GF-D8 (cell line): ENCODE measurements at regions not wholly inside any gene's neighbourhood (a gene's known extent, or its start where the extent isn't known, plus 50 kb on each side); places are given as distances from the start of the nearest gene placed in this dataset.
"Not testable (repeated sequence)": the region's sequence is repeated elsewhere in the genome, so short reads cannot be mapped to it uniquely, and the experiment has no call there.

Experiments used
- DNase-seq: peaks from one replicate; lab custom pipeline; 2025; lab: John Stamatoyannopoulos, UW

DNA sequence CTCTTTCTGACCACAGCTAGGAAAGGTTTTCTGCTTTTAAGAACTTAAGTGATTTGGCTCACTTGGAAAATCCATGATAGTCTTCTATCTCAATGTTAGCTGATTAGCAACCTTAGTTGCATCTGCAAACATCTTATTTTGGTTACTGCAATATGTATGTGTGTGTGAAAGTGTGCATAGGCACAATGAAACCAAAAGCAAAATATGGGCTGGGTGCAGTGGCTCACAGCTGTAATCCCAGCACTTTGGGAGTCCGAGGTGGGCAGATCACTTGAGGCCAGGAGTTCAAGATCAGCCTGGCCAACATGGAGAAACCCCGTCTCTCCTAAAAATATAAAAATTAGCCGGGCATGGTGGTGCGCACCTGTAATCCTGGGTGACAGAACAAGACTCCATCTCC is 246.9 kb upstream of the NCAM1 start:
- DNase-seq: not testable (repeated sequence)

DNA sequence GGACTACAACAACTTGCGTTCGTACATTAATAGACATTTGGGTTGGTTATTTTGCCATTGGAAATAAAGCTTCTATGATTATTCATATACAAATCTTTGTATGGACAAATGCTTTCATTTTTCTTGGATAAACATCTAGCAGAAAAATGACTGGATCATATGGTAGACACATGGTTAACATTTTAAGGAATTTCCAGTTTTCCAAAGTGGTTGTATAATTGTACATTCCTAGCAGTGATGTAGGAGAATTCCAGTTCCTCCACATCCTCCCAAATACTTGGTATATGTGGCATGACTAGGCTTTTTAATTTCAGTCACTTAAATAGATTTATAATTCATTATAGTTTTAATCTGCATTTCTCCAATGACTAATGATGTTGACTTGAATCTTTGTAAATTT is 246.2 kb upstream of the NCAM1 start:
- no peak for DNase-seq

DNA sequence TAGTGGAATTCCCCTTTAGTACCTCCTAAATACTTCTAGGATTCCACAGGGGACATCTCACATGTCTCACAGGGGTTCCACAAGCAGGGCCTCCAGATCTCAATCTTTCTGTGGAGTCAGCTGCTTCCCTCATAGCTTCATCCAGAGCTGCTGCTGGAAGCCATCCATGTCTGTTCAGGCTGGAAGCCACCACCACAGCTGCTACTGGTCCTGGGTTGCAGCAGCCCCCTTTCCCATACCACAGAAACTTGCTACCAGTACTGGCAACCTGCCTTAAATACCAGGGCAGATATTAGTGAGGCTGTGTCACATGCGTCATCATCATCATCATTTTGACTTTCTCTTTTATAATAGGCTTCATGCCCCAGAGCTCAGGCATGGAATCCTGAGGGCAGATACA is 242.7 kb upstream of the NCAM1 start:
- DNase-seq: no peak

DNA sequence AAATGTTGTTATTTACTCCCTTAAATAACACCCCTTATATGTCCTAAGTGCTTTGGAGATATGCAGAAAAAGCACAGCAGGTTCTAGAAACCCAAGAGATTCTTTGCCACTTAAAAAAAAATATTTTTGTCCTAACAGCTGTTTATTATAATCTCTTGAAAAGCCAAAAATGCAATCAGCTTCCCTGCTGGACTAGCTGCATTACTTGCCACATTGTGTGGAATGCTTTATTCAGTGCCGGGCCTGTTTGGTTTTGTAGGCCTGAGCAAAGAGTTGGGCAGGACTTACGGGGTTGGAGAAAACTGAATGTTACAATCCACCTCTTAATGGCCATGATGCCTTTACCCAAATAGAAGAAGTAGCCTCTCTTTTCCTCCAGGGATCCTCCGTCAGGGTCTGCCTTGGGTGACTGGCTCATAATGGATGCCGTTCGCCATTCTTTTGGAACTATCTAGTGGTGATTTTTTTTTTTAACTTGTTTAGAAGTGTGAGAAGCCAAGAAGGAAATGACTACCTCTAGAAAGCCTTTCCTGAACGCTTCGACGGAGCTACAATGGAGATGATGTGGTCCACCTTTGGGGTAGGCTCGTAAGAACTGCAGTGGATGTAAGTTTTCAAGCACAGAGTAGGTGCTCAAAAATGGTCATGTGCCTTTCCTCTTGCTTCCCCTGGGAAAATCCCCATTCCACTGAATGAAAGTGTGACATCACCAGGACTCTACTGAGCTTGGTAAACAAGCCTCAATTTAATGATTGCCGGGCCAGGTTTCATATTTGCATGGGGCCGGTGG is 241.3 kb upstream of the NCAM1 start:
- DNase-seq: no peak

DNA sequence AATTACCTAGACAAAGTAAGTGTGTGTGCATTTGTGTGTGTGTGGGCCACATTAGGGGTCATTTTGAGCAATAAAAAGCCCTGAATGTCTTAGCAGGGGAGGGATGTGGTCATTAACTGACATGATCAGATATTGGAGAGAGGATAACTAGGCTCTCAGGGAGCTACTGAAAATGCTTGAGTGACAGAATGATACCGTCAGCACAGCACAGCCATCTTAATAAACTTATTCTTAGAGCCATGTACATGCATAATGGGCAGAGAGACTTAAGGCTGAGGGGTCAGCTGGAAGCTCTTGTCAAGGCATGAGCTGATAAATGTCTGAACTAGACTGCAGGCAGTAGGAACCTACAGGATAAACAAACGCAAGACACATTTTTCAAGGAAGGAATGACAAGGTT is 239.1 kb upstream of the NCAM1 start:
- DNase-seq: no peak

DNA sequence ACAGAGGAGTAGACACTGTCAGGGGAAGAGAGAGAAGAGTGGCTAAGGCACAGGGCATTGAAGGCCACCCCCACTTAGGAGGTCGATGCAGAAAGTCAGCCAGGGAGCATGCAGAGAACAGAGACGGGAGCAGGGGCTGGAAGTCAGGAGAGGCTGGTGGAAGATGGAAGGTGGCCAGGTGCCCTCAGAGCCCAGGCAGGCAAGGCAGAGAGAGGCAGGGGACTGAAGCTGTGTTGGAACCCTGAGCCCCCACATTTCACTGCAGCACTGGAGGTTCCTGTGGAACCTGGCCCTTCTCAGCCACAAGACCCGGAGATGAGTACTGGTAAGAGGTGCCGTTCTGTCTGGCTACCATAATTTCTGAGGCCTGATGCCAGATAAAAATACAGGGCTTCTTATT is 238.3 kb upstream of the NCAM1 start:
- DNase-seq: no peak

DNA sequence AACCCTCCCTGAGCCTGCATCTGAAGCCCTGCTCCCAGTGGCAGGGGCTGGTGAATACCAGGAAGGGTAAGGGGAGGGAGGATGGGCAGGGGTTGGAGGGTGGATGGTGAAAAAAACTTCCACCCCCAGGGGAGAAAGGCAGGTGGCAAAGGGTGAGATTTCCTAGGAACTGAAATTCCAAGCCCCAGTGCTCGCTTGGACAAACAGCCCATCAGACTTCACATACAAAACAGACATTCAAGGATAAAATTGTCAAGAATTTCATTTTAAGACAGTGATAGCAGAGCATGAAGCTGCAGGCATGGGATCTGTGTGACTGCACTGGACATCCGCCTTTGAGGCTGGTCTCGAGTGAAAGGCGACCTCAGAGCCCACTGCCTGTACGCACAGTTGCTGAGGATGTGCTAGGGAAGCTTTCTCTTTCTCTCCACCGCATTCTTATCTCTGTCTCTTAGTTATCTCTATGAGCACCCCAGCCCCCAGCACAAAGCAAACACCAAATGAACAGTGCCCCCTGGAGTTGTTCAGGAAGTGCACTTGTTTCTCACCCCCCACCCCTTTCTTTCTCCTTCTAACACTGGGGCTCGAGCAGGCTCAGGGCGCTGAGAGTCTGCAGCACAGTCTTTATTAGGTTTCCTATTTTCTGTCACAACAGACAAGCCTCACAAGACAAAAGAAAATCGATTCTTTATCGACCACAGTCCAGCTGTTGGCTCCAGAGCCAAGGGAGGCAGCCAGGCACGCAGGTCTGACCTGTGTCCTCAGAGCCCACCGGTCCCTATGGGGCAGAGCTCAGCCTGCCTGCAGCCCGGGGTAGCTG is 237.3 kb upstream of the NCAM1 start:
- no peak for DNase-seq

DNA sequence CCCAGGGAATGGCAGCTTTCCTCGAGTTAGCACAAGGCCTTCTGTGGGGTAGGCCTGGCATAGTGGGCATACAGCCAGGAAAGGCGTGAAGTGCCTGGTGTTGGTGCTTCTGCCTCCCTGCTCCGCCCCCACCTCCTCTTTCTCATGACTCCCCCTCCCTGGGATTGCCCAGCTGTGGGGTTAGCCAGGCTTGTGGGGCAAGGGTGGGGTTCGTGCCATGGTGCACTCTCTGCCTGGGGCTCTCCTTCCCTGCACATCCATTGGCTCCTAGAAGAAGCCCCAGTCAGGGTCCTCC is 236.8 kb upstream of the NCAM1 start:
- DNase-seq: no peak

DNA sequence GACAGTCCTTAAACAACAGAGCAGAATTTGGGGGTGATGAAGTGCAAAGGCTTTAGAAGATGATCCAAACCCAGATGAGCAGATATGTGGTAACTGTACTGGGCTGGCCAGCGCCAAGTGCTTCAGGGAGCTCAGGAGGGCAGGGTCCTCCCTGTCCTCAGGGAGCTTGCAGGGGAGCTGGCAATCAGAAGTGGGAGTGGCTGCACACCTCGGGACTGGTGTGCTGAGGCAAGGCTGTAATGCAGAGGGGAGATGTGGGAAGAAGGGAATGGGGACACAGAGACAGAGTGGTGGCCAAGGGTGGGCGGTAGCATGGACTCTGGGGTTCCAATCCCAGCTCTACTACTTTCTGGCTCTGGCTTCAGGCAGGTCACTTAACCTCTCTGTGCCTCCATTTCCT is 235.6 kb upstream of the NCAM1 start:
- no peak for DNase-seq

DNA sequence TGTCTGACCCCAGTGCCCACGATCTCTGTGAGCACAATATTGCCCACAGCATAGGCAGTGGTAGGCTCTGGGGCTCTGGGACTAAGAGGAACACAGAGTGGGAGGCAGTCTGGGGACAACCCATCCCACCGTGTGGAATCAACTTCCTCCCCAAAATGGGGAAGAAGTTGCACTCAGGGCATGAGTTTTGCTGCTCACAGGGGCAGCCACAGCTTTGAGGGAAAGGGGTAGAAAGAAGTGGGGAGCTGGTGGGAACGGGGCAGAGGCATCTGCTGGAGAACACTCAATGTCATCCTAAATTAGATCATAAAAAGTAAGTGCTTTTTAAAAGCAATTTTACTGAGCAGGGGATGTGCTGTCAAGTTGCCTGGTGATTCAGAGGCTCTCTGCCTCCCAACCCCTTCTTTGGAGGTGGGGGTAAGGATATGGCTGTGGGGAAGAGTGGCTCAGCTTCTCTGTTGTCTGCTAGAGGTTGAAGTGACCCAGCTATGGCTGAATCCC is 233.8 kb upstream of the NCAM1 start:
- DNase-seq: no peak

DNA sequence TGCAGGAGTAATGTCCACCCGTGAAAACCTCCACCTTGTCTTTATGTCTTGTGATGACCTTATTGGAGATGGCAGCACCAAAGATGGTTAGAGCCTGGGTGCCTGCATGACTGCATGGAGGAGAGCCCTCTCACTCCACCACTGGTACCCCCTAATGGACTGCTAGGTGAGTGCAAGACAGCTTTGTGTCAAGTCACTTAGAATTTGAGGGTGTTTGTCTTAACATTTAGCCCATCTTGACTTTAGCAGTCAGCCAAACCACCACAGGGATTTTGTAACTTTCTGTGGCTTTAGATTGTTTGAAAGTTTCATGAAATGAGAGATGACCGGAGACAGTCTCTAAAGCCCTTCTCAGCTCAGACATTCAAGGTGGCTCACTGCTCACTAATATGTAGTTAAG is 232.9 kb upstream of the NCAM1 start:
- DNase-seq: no peak

DNA sequence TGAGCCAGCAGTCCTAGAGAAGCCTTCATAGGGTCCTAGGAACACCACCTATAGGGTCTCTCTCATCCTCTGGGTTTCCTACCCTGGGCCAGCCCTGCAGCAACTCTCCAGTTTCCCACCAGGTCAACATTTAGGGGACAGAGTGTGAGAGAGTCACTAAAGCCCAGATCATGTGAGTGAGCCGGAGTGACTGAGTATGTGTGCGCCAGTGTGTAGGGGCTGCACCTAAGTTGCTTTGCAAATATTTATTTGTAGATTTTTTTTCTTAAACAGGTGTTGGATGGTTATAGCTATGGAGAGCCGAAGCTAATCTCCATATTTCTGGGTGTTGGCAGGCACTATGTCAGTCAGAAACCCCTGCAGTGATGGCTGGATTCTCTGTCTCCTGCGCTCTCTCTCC is 232.5 kb upstream of the NCAM1 start:
- DNase-seq: no peak

DNA sequence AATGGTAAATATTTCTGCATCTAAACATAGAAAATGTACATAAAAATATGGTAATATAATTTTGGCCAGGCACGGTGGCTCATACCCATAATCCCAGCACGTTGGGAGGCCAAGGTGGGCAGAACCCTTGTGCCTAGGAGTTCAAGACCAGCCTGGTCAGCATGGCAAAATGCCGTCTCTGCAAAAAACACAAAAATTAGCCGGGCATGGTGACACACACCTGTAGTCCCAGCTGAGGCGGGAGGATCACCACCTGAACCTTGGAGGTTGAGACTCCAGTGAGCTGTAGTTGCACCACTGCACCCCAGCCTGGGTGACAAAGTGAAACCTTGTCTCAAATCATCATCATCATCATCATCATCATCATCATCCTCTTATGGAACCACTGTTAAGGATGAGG is 230.6 kb upstream of the NCAM1 start:
- no peak for DNase-seq

DNA sequence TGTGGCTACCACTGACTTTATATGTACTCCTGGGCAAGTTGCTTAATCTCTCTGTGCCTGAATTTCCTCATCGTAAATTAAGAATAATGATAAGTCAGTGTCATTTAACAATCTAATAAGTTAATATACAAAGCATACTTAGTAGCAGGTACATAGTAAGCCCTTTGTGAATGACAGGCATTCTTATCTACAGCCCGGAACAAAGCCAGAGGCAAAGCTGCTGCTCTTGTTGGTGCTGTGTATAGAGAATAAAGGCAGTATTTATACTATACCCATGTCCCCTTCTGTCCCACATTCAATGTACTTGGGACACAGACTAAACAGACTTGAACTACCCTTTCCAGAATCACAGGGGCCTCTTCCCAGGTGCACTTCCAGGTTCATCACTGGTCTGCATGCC is 229.7 kb upstream of the NCAM1 start:
- no peak for DNase-seq

DNA sequence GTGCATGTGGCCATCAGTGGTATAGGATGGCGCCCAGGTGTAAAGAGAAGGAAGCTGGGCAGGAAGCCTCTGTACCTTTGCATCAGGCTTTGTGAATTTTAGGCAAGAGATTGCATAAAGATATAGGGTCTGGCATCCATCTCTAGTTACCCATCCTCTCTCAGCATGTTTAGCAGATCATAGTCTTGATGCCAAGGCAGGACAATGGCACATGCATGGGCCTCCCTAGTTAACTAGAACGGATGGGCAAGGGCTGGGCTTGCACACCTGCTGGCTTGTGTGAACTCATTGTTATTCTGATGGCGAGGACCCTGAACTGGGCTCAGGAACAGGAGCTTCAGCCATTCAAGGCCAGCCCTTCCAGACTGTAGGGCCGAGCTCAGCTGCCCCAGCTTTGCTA is 229.2 kb upstream of the NCAM1 start:
- no peak for DNase-seq

DNA sequence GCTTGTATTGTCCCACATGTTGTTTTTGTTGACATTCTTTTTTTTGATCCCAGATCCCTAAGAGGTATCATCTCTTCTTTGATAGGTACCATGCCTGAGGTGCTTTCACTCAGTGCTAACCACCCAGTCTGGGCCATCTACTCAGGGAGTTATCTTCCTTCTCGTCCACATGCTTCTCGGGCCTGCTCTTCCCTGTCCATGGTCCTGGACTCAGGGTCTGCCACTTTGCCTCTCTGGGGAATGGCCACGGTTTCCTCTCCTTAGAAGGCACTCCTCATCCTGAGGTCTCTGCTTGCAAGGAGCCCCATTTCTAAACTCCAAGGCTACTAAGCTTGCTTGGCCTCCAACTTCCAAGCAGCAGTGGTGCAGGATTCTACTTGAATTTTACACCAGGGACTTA is 227.0 kb upstream of the NCAM1 start:
- no peak for DNase-seq

DNA sequence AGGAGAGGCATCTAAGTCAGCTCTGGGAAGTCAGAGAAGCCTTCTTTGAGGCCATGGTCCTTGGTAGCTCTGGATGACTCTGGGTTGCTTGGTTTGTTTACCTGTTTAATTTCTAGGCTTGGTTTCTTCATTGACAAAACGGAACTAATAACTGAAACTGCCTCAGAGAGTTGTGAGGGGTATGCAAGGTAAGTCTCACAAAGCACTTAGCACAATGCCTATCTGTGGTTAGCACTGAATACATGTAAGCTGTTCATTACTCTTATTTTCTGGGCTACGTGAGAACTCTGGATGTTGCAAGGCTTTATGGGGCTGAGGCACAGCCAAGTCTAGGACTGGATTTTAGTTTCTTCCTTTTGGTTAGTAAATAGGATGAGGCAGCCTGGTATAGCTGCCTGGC is 225.8 kb upstream of the NCAM1 start:
- no peak for DNase-seq

DNA sequence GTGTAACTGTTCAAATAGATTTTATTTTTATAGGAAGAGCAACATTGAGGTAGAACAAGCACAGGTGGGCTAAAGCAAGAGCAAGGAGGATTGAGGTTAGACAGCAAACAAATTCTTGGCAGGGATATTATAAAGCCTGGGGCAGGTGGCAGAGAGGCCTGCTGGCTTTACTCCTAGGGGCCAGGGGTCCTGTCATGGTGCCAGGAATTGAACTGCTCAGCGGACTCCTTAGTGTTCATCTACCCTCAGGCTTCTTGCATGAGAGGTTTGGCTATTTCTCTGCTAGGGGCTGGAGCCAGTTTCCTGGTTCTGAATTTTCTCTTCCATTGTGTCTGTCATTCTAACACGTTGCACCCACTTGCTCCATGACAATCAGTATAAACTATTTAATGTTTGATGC is 217.2 kb upstream of the NCAM1 start:
- no peak for DNase-seq

DNA sequence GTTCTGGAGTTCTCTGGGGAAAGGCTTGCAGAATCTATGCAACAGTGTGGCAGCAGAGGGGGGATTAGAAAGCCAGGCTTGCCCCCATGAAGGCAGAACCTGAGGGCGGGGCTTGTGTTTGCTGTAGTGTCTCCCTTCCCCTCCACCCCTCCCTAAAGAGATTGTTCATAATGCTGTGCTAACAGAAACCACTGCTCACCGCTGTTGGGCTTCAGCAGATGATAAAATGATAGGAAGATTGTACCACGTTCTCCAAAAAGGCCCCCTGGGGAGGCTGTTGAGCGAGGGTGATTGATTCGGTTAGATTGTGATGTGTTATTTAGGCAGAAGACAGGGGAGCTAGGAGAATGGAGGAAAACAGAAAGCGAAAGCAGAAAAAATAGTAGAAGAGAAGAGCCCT is 215.2 kb upstream of the NCAM1 start:
- no peak for DNase-seq

DNA sequence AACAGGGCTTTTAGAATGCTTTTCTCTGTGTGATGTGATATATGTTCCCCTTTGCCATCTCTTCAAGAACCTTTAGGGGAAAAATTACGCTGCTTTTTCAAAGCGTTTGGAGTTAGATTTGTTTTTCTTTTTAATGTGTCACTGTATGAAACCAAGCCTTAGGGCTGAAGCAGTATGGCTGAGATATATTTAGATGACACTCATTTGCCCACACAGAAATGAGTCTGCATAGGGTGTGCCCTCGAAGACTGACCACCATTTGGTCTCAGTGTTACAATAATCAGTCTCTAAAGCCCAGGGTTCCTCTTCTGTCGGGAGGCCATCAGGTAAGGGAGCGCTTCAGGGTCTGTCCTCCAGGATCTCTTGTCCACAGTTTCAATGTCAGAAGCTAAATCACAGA is 213.0 kb upstream of the NCAM1 start:
- DNase-seq: no peak

DNA sequence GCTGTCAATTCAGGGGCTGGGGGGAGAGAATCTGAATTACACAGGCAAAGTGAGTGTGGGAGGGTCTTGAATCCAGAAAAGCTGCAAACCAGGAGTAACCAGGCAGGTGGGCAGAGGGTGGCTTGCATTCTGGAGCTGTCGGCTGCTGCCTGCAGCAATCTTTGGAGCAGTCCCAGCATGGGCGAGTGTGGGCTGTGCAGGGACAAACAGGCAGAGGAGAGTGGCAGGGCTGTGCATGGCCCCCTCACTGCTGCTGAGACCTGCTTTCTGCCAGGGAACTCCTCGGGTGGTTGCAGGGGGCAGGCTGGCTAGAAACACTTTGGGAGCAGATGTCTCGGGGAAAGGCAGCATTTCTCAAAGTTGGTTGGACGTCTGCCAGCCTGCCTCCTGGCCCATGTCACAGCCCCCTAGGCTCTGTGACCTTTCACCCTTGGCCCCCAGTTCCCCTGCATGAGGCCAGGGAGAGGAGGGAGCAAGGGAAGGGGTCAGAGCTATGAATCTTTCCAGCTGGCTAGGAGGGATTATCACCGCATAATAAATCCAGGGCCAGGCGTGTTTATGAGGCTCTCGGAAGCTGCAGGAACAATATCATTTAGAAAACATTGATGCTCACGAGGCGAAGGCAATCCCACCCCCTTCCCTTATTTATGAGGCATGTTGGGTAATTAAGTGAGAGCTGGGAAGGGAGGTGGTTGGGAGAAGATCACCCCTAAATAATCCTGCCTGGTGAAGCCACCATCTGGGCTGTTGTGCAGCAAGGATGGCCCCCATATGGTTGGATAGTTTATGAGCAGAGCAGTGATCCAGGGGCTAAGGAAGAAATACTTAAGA is 212.3 kb upstream of the NCAM1 start:
- DNase-seq: no peak

DNA sequence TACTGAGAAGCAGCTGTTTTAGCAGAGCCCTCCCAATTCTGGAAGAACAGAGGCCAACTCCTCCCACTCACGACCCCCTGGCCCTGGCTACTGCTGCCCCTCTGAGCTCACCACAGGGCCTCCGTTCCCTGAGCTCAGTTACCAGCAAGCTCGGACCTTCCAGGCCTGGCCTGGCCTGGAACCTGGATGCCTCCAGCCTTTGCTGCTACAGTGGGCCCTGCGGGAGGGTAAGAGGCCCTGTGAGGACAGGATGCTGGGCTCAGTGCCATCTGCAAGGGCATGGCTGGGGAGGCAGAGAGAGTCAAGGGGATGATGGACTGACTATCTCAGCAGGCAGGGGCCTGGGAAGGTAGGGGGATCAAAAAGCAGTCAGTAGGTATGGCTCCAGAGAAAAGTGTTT is 209.9 kb upstream of the NCAM1 start:
- DNase-seq: no peak

DNA sequence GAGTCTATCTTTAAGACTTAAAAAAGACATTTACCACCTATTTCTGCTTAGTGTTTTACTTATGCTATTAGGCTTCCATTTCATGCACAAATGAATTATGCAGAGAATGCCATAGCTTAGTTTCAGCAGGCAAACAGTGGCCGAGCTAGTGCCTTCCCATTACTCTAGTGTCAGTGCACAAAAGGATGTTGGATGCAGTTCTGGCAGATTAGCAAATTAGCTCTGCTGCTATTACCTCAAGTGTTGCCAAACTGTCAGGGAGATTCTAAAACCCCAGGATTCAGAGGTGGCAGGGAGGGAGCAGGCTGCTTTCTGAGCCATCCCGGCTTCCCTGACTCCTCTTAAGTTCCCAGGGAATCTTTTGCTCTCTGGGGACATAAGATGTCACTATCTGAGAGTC is 209.4 kb upstream of the NCAM1 start:
- DNase-seq: no peak
